GM19438 (cell line): ENCODE measurements at regions not wholly inside any gene's neighbourhood (a gene's known extent, or its start where the extent isn't known, plus 50 kb on each side); places are given as distances from the start of the nearest gene placed in this dataset.

Experiments used
- ATAC-seq: cut with Tn5 transposase; IDR thresholded peaks from one replicate; pipeline ENCODE4 v1.9.1; 2021; ENCODE audit warnings: low read depth; ENCODE audit not compliant: unreplicated experiment

DNA sequence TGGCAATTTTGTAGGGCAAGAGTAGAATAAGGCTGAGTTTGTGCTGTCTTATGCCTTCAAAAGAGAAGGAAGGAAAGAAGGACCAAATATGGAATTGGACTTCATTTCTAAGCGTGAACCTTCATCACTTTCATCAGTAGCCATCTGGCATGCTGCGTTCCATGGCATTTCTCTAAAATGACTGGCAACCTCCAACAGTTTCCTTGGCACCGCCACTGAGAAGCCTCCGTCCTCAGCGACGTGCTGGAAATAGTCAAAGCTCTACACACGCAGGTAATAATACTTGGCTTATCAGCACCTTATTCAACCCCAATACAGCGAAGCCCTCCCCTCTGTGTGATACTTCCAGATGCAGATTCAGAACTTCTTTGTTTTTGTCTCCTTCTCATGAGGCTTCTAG, 169.7 kb upstream of the CD180 start:
- ATAC-seq, result no peak

- no peak for ATAC-seq
Measured at GRCh38 chr5:67364381-67364970, 167.9 kb upstream of the CD180 start.

DNA sequence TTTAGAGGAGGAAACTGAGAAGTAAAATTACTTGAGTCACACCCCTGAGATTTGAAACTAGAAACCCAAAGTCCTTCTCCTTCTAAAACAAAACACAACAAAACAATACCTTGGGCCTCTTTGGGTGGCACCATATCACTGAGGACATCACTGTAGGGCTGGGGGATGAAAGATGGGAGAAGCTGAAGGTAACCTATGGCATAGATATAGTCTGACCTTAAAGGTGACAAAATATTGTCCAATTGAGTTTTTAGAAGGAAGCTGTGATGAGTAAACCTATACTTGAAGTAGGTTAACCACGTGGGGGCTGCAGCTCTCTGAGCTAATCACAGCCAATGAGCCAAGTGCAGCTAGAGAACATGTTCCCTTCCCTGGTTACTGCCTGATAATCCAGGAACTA, 167.4 kb upstream of the CD180 start:
- ATAC-seq, result no peak

GRCh38 chr5:67363180-67363709, 166.6 kb upstream of the CD180 start:
- ATAC-seq, result no peak

DNA sequence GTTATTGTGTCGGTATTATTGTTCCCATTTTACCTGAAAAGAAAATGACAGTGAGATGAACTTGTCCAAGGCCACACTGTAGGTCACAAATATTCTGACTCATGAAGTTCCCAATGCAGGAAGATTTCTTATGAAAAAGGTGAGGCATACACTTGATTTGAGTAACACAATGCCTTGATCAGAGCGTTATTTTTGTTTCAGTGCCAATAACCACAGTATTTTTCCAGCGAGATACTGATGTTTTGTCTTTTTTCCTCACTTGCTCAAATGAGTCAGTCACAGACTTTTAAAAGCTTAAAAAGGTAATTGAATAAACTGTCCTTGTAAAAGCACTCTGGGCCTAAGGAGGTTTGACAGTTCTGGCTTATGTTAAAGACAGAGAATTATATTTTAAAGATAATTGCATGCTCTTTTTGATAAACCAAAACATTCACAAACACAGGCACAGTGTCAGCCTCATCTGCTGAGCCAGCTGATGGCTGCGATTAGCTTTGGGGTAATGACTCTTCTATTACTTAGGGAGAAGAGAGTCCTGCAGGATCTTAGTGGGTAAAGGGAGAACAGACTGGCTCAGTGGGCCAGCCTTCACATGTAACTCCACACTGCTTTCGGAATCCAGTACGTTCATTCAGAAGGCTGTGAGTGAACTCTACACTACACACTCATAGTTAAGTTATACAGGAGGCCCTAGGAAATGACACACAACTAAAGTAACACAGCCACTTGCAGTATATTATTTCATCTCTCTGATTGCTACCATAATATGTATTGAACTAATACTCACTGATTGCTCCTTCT, 165.5 kb upstream of the CD180 start:
- ATAC-seq, result no peak

DNA sequence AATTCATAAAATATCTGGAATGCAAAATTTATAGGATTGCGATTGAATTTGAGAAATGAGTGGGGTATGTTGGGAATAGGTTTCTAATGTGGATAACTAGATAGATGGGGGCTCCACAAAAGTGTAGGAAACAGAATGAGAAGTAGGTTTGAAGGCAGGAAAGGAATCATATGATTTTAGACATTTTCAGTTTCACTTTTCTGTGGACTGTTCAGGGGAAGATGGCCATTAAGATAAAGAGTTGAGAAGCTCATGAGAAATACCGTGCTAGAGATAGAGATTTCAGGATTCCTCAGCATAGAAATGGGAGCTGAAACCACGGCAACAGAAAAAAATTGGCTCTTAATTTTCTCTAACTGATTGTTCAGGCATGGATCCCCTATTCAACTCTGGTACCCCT, 163.4 kb upstream of the CD180 start:
- ATAC-seq, result no peak

DNA sequence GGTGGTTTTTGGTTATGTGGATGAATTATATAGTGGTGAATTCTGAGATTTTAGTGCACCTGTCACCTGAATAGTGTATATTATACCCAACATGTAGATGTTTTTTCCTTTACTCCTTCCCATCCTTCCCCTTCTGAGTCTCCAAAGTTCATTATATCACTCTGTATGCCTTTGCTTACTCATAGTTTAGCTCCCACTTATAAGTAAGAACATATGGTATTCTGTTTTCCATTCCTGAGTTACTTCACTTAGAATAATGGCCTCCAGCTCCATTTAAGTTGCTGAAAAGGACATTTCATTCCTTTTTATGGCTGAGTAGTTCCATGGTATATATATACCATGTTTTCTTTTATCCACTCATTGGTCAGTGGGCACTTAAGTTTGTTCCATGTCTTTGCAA, 161.6 kb upstream of the CD180 start:
- no peak for ATAC-seq

DNA sequence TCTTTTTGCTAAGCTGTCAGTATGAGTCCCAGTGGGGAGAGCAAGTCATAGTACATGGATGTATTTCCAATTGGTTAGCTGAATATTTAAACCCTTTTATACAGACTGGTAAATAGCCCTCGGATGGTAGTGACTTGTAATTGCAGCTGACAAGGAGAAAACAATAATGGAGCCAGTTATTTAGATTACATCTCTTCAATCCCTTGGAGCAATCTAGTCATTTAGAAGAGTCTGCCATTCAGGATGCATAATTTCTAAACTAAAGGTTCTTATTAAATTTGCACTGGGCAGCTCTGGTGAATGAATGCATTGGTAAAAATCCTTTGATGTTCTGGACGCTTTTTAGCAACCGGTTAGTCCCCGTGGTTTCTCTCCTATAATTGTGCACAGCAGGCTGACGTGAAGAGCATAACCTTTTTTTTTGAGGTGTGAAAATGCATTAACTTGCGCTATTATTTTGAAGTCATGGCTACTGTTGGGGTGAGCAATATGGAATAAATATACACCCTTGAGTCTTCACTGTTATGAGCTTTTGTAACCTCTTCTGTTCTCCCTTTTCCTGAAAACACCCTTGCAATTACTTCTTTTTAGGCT, 158.6 kb upstream of the CD180 start:
- no peak for ATAC-seq

DNA sequence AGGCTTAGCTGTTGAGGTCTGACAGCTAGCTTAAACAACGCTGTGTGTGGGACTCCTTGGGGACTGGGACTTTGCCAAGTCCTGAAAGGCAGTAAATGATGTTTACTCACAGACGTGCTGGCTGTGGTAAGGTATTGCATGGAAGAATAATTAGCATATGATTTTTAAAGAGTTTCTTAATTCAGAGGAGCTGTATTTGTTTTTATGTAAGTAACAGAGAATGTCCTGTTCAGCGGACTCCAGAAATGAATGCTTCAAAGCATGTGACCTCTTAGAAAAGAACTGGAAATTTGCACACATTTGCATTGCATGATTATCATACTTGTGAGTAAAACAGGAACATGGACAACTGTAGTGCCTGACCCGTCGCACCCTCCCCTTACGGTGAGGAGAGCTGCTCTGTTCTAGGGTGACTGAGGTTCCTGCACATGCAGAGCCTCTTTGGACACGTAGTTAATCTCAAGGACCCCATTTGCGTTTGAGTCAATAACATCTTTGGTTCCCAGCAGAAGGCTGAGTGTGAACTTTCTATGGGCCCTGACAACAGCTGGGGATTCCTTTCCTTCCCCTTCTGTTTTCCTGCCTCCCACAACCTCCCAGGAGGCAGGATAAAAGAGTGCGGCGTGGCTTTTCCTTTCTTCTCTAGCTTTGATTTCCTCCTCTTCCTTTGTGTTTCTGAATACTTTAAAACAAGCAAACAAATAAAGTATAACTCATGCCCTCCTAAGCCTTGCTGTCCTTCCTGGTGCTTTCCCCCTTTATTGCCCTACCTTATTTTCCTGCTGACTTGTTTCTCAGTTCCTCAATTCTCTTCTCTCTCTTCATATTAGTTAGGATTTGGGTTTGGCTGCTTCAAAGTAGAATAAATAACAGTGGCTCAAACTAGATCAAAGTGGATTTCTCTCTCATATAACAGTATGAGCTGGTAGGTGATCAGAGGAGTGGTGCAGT, 157.2 kb upstream of the CD180 start:
- ATAC-seq, result no peak

GRCh38 chr5:67350618-67351201, 154.1 kb upstream of the CD180 start:
- no peak for ATAC-seq

DNA sequence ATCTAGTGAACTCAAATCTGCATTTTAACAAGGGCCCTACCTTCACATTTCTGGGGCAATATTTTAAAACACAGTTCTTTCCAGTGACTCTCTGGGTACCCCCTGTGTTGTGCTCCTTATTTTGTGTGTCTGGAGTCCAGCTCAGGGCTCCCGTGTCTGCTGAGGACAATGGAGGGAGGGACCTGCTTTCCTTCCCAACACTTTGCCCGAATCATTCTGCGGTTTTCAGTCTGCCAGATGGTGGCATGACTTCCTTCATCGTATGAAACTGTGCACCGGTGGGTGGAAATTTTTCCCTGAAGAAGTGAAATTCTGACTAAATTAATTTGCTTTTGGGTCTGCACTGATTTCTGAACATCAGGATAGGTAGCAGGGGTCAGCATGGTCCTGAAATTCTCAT, 153.6 kb upstream of the CD180 start:
- ATAC-seq, result no peak

DNA sequence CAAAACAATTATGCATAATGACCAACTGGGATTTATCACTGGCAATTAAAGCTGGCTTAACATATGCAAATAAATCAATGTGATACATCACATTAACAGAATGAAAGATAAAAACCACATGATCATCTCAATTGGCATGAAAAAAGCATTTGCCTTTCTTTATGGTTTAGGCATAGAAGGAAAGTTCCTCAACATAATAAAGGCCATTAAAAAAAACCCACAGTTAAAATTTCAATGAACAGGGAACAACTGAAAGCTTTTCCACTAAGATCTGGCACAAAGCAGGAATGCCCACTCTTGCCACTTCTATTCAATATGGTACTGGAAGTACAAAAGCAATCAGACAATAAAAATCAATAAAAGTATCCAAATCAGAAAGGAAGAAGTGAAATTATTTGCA, 151.2 kb upstream of the CD180 start:
- no peak for ATAC-seq

GRCh38 chr5:67346611-67347010, 150.0 kb upstream of the CD180 start:
- ATAC-seq, result no peak

DNA sequence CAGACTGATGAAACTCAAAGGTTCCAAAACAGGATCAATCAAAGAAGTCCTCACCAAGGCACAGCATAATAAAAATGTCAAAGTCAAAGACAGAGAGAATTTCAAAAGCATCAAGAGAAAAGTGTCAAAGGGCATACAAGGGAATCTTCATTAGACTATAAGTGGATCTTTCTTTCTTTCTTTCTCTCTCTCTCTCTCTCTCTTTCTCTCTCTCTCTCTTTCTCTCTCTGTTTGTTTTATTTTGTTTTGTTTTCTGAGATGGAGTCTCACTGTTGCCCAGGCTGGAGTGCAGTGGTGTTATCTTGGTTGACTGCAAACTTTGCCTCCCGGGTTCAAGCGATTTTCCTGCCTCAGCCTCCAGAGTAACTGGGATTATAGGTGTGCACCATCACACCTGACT, 148.3 kb upstream of the CD180 start:
- ATAC-seq, result no peak

- ATAC-seq, result no peak
Measured at GRCh38 chr5:67343835-67344234, 147.2 kb upstream of the CD180 start.

- no peak for ATAC-seq
Measured at GRCh38 chr5:67341478-67341877, 144.9 kb upstream of the CD180 start.

DNA sequence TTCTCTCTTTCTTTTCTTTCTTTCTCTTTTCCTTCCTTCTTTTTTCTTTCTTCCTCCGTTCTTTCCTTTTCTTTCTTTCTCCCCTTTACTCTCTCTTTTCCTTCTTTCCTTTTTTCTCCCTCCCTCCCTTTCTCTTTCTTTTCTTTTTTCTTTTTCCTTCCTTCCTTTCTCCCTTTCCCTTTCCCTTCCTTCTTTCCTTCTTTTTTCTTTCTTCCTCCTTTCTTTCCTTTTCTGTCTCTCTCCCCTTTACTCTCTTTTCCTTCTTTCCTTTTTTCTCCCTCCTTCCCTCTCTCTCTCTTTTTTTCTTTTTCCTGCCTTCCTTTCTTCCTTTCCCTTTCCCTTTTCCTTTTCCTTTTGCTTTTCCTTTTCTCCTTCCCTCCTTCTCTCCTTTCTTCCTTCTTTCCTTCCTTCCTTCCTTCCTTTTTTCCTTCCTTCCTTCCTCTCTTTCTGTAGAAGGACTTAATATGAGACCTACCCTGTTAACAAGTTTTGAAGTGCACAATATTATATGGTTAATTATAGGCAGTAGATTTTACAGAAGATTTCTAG, 142.7 kb upstream of the CD180 start:
- no peak for ATAC-seq

DNA sequence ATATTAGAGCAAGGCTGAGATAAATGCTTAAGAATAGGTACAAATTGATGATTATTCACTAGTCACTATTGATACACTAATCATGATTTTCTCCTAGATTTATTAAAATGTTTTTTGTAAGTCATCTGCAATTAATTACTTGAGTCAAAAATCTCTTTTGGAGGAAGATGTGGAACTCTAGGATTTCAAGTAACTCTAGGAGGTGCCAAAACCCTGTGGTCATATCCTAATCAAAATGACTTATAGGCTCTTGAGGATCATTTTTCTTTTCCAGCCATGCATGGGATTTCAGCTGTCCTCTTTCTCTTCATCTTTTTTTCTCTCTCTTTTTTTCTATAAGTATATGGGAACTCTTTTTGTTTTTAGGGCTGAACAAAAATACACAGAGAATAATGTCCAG, 141.8 kb upstream of the CD180 start:
- no peak for ATAC-seq

GRCh38 chr5:67337751-67338150, 141.2 kb upstream of the CD180 start:
- no peak for ATAC-seq

DNA sequence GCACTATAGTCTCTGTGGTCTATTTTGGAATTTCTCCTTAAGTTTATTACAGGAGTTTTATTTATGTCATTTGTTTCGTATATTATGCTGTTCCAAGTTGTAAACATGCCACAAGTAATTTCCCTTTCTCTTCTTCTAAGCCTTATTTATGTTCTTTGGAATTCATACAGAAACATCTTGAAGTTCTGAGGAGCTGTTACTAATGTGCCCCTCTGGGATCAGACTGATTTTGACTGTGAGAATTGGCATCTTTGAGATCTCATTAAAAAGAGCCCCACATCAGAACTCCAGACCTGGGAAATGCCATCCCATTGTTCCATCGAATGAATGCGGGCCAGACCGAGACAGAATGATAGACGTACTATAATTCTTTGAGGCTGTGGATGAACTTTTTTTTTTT, 138.8 kb upstream of the CD180 start:
- no peak for ATAC-seq
